GM12878 (cell line): ENCODE measurements at regions not wholly inside any gene's neighbourhood (a gene's known extent, or its start where the extent isn't known, plus 50 kb on each side); places are given as distances from the start of the nearest gene placed in this dataset.

Source experiments
- ATAC-seq: fragments of 200-7000 bp; cut with Tn5 transposase; 3 replicates; pipeline ENCODE4 v1.9.1; 2020; ENCODE audit warnings: mild to moderate bottlenecking, moderate library complexity
- BruUV-seq: library from RNA; stranded (reverse); fragments of 400-500 nt; replicated peaks from 2 replicates; lab custom pipeline; 2021; lab: Mats Ljungman, UMichigan
- CTCF ChIA-PET: fragments of 300-600 bp; sonication (Branson Sonifier 250); formaldehyde crosslinking; extraction: SDS; loops from one replicate; lab custom pipeline; 2021; ENCODE audit warnings: inconsistent platforms; lab: Yijun Ruan, JAX
- POLR2A ChIA-PET: fragments of 350-600 bp; formaldehyde crosslinking; extraction: SDS; loops from one replicate; lab custom pipeline; 2021; ENCODE audit warnings: inconsistent platforms; lab: Charles Lee
- RAD21 ChIA-PET: fragments of 300-600 bp; sonication (Branson Sonifier 250); formaldehyde crosslinking; loops from one replicate; lab custom pipeline; 2023; ENCODE audit warnings: antibody characterized with exemption; ENCODE audit not compliant: unreplicated experiment; lab: Charles Lee
- SMC1A ChIA-PET: fragments of 300-600 bp; sonication (Branson Sonifier 250); formaldehyde crosslinking; loops from one replicate; lab custom pipeline; 2023; ENCODE audit not compliant: unreplicated experiment, uncharacterized antibody; lab: Charles Lee
- DNase-seq: peaks from one replicate; pipeline ENCODE4 v3.0.0-alpha.2; 2011; ENCODE audit warnings: low read depth, low spot score
- FAIRE-seq: peaks from 3 replicates; lab custom pipeline; 2011; peaks lifted over from hg19 to GRCh38; lab: Jason Lieb, UNC
- H2AFZ ChIP-seq: 2 replicates; pipeline ENCODE4 v1.6.0; 2011; ENCODE audit warnings: low read depth, low read length, control low read depth; ENCODE audit not compliant: control insufficient read depth
- H3K27ac ChIP-seq: 2 replicates; pipeline ENCODE4 v1.5.1; 2011; ENCODE audit warnings: control low read depth; ENCODE audit not compliant: control insufficient read depth, insufficient read depth
- H3K27me3 ChIP-seq, 2 experiments: replicated peaks in 1 of 2; 2 replicates each; pipeline versions ENCODE4 v1.6.0 to v1.6.1; 2011; ENCODE audit warnings: low read length in 1 of 2; ENCODE audit not compliant: control insufficient read depth in 2 of 2, insufficient read depth in 2 of 2
- H3K36me3 ChIP-seq, 2 experiments: 2 replicates each; pipeline ENCODE4 v1.5.1; 2011; ENCODE audit warnings: low read length in 1 of 2; ENCODE audit not compliant: control insufficient read depth in 2 of 2, insufficient read depth in 2 of 2
- H3K4me1 ChIP-seq: 2 replicates; pipeline ENCODE4 v1.6.1; 2011; ENCODE audit warnings: mild to moderate bottlenecking, low read length, moderate library complexity, mixed read lengths; ENCODE audit not compliant: control insufficient read depth, insufficient read depth
- H3K4me2 ChIP-seq: 2 replicates; pipeline ENCODE4 v1.6.0; 2011; ENCODE audit warnings: control low read depth; ENCODE audit not compliant: control insufficient read depth, insufficient read depth
- H3K4me3 ChIP-seq: fragments of 200-600 bp; sonication (generic); 2 replicates; pipeline ENCODE4 v1.5.1; 2016
- H3K79me2 ChIP-seq: 2 replicates; pipeline ENCODE4 v1.6.0; 2011; ENCODE audit warnings: low read length; ENCODE audit not compliant: control insufficient read depth, insufficient read depth
- H3K9ac ChIP-seq: 2 replicates; pipeline ENCODE4 v1.8.0; 2011; ENCODE audit warnings: low read length, control low read depth, mixed read lengths; ENCODE audit not compliant: control insufficient read depth, insufficient read depth
- H3K9me3 ChIP-seq: replicated peaks from 3 replicates; pipeline ENCODE4 v1.5.1; 2011; ENCODE audit warnings: mild to moderate bottlenecking, low read length; ENCODE audit not compliant: control insufficient read depth, insufficient read depth
- H4K20me1 ChIP-seq: 2 replicates; pipeline ENCODE4 v1.6.0; 2011; ENCODE audit not compliant: control insufficient read depth, insufficient read depth
- ATF2 ChIP-seq: IDR thresholded peaks from 2 replicates; pipeline ENCODE4 v1.6.1; 2012; ENCODE audit warnings: low read length, inconsistent platforms
- ATF3 ChIP-seq: IDR thresholded peaks from 2 replicates; pipeline ENCODE4 v1.6.1; 2011; ENCODE audit warnings: low read depth, mild to moderate bottlenecking, low read length, moderate library complexity, borderline replicate concordance; ENCODE audit errors: extremely low read depth
- CHD1 ChIP-seq: IDR thresholded peaks from 2 replicates; pipeline ENCODE4 v1.6.1; 2012; ENCODE audit warnings: low read depth, low read length, improper control_type of control experiment
- CHD2 ChIP-seq: IDR thresholded peaks from 2 replicates; pipeline ENCODE4 v1.6.1; 2011; ENCODE audit warnings: low read depth, low read length, improper control_type of control experiment, borderline replicate concordance
- DPF2 ChIP-seq: fragments of 450-650 bp; IDR thresholded peaks from 2 replicates; pipeline ENCODE4 v1.6.1; 2017; ENCODE audit warnings: mild to moderate bottlenecking
- HDAC2 ChIP-seq: fragments of 200-600 bp; sonication (generic); IDR thresholded peaks from 2 replicates; pipeline ENCODE4 v1.6.1; 2017
- MTA2 ChIP-seq: fragments of 450-650 bp; IDR thresholded peaks from 2 replicates; pipeline ENCODE4 v1.6.1; 2016; ENCODE audit warnings: low read depth, mild to moderate bottlenecking, moderate library complexity
- RFX5 ChIP-seq: IDR thresholded peaks from 2 replicates; pipeline ENCODE4 v1.6.1; 2011; ENCODE audit warnings: low read depth, low read length, improper control_type of control experiment
- SIN3A ChIP-seq: IDR thresholded peaks from 2 replicates; pipeline ENCODE4 v1.6.1; 2012; ENCODE audit warnings: low read depth, low read length, improper control_type of control experiment
- SMAD5 ChIP-seq: IDR thresholded peaks from 2 replicates; pipeline ENCODE4 v1.6.1; 2016; ENCODE audit warnings: antibody characterized with exemption, low read depth
- SMARCA5 ChIP-seq: fragments of 450-650 bp; IDR thresholded peaks from 2 replicates; pipeline ENCODE4 v1.6.1; 2017; ENCODE audit warnings: mild to moderate bottlenecking
- SP1 ChIP-seq: IDR thresholded peaks from one replicate; pipeline ENCODE4 v1.6.1; 2011; ENCODE audit warnings: low read depth, low read length
- SRF ChIP-seq, 2 experiments: IDR thresholded peaks; 2 replicates each; pipeline ENCODE4 v1.6.1; 2011; ENCODE audit warnings: low read depth in 2 of 2, low read length in 2 of 2, mild to moderate bottlenecking in 1 of 2, moderate library complexity in 1 of 2
- SUPT20H ChIP-seq: IDR thresholded peaks from 2 replicates; pipeline ENCODE4 v1.6.1; 2011; ENCODE audit warnings: low read depth, mild to moderate bottlenecking, low read length, moderate library complexity, borderline replicate concordance; ENCODE audit not compliant: control insufficient read depth
- ZNF24 ChIP-seq: fragments of 450-650 bp; IDR thresholded peaks from 2 replicates; pipeline ENCODE4 v1.6.1; 2017; ENCODE audit warnings: antibody characterized with exemption, mild to moderate bottlenecking
- ZZZ3 ChIP-seq: IDR thresholded peaks from 2 replicates; pipeline ENCODE4 v1.6.1; 2011; ENCODE audit warnings: low read depth; ENCODE audit not compliant: control insufficient read depth, insufficient read length
- WGBS: methylation state at CpG from one replicate; pipeline ENCODE4 v1.1.6; 2016; ENCODE audit warnings: low lambda C conversion rate; ENCODE audit not compliant: insufficient replicate concordance, insufficient coverage; ENCODE audit errors: missing lambda C conversion rate; 5-methylcytosine and 5-hydroxymethylcytosine counted together
- in situ Hi-C: fragments of 300-500 bp; cut with MboI; formaldehyde crosslinking; loops from 9 replicates; pipeline ENCODE4 v1.14.3; 2018; ENCODE audit warnings: mixed read lengths
- intact Hi-C: fragments of 100-400 bp; cut with micrococcal nuclease; formaldehyde crosslinking; loops from one replicate; pipeline ENCODE4 v1.14.2; 2022; ENCODE audit not compliant: unreplicated experiment
- TF ChIP-seq, protein P1 (sequence below): IDR thresholded peaks from 2 replicates; pipeline ENCODE4 v1.6.1; 2011; ENCODE audit warnings: low read depth, low read length, improper control_type of control experiment, borderline replicate concordance
- TF ChIP-seq, protein P2 (sequence below): fragments of 450-650 bp; IDR thresholded peaks from 2 replicates; pipeline ENCODE4 v1.6.1; 2017; ENCODE audit warnings: mild to moderate bottlenecking, moderate library complexity

DNA sequence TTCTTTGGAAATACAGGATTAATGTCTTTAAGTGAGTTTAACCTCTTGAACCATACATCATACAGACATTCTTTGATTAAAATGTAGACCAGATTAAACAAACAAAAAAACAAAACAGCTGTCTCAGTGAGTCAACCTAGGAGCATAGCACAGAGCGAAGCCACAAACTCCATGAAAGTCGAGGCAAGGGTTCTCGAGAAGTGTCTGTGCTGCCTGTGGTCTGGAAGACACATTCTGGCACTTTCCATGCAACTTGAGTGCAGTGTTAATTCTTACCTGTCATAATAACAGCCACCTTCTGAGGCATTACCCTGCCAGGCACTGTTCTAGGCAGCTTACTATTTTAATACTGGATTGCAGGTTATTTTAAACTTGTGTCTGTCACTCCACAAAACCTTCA, 435.5 kb upstream of the MMADHC start:
- H3K4me2 ChIP-seq, result no peak overlapping the region
- H3K27ac ChIP-seq, result no peak overlapping the region
- H2AFZ ChIP-seq, result no peak overlapping the region
- ChIA-PET RAD21 (no interaction called here), SMC1A (interaction anchor here (0.6 to 1.3 kb wide), 2 partner anchors 9 to 104 kb away, joined by 4 read pairs; no protein-coding TSS in a partner anchor), POLR2A (no interaction called here), CTCF (no interaction called here)
- TF ChIP-seq RFX5 (no peak), DPF2 (no peak), ATF2 (no peak), ZZZ3 (no peak), MTA2 (no peak), ATF3 (no peak), SUPT20H (no peak), CHD1 (no peak), CHD2 (no peak), ZNF24 (no peak), SMAD5 (no peak), SRF (IDR thresholded peaks at IDR 0.05; ENCODE audit: low read depth in 2 of 2, low read length in 2 of 2) (no peak), SP1 (no peak), SMARCA5 (no peak), SIN3A (no peak), HDAC2 (no peak)
- TF ChIP-seq, protein P1, sequence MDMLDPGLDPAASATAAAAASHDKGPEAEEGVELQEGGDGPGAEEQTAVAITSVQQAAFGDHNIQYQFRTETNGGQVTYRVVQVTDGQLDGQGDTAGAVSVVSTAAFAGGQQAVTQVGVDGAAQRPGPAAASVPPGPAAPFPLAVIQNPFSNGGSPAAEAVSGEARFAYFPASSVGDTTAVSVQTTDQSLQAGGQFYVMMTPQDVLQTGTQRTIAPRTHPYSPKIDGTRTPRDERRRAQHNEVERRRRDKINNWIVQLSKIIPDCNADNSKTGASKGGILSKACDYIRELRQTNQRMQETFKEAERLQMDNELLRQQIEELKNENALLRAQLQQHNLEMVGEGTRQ, result no peak
- TF ChIP-seq, protein P2, sequence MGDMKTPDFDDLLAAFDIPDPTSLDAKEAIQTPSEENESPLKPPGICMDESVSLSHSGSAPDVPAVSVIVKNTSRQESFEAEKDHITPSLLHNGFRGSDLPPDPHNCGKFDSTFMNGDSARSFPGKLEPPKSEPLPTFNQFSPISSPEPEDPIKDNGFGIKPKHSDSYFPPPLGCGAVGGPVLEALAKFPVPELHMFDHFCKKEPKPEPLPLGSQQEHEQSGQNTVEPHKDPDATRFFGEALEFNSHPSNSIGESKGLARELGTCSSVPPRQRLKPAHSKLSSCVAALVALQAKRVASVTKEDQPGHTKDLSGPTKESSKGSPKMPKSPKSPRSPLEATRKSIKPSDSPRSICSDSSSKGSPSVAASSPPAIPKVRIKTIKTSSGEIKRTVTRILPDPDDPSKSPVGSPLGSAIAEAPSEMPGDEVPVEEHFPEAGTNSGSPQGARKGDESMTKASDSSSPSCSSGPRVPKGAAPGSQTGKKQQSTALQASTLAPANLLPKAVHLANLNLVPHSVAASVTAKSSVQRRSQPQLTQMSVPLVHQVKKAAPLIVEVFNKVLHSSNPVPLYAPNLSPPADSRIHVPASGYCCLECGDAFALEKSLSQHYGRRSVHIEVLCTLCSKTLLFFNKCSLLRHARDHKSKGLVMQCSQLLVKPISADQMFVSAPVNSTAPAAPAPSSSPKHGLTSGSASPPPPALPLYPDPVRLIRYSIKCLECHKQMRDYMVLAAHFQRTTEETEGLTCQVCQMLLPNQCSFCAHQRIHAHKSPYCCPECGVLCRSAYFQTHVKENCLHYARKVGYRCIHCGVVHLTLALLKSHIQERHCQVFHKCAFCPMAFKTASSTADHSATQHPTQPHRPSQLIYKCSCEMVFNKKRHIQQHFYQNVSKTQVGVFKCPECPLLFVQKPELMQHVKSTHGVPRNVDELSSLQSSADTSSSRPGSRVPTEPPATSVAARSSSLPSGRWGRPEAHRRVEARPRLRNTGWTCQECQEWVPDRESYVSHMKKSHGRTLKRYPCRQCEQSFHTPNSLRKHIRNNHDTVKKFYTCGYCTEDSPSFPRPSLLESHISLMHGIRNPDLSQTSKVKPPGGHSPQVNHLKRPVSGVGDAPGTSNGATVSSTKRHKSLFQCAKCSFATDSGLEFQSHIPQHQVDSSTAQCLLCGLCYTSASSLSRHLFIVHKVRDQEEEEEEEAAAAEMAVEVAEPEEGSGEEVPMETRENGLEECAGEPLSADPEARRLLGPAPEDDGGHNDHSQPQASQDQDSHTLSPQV, result no peak
- BruUV-seq, result no TSS peak
- no peaks in the 10 kb centered on the region for H3K79me2 ChIP-seq
- H4K20me1 ChIP-seq, result no peaks in the 10 kb centered on the region
- no peak for DNase-seq
- in situ Hi-C loops (no loop called here), intact Hi-C loops (no loop called here)
- H3K9me3 ChIP-seq, result no peaks in the 10 kb centered on the region
- ATAC-seq, result peak; percentile 30; the same call in 1 of the 3 replicates
- WGBS, result 31% methylated on average over 3 of the region's 3 CpGs
- no peaks in the 10 kb centered on the region for H3K36me3 ChIP-seq
- no peaks in the 10 kb centered on the region for H3K27me3 ChIP-seq
- H3K4me3 ChIP-seq, result no peak overlapping the region
- H3K4me1 ChIP-seq, result no peaks in the 10 kb centered on the region
- no peak for FAIRE-seq
- no peak overlapping the region for H3K9ac ChIP-seq
